ENCODE measurements at regions not wholly inside any gene's neighbourhood (a gene's known extent, or its start where the extent isn't known, plus 50 kb on each side); places are given as distances from the start of the nearest gene placed in this dataset.

DNA sequence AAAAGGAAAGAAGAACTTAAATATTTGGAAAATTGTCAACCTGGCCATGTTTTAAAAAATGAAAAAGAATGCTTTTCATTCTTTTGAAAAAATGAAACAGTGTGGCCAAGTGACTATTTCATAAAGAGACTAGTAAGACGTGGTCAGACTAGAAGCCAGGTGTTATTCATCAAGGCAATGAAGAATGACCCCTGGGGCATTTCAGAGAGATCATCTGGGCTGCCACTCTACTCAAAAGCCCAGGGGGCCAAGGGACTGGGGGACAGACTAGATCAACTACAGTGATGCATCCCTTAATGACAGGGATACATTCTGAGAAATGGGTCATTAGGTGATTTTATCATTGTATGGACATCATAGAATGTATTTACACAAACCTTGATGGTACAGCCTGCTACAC, 199.4 kb downstream of the STK31 start:
- TF ChIP-seq EZH2 (IDR thresholded peaks at IDR 0.05; ENCODE audit: insufficient read depth, poor library complexity, severe bottlenecking) (no peak), EZH2phosphoT487 (IDR thresholded peaks at IDR 0.05; ENCODE audit: insufficient read depth, low read depth) (no peak)
